ENCODE measurements at regions not wholly inside any gene's neighbourhood (a gene's known extent, or its start where the extent isn't known, plus 50 kb on each side); places are given as distances from the start of the nearest gene placed in this dataset.
"Not testable (repeated sequence)": the region's sequence is repeated elsewhere in the genome, so short reads cannot be mapped to it uniquely, and the experiment has no call there.

DNA sequence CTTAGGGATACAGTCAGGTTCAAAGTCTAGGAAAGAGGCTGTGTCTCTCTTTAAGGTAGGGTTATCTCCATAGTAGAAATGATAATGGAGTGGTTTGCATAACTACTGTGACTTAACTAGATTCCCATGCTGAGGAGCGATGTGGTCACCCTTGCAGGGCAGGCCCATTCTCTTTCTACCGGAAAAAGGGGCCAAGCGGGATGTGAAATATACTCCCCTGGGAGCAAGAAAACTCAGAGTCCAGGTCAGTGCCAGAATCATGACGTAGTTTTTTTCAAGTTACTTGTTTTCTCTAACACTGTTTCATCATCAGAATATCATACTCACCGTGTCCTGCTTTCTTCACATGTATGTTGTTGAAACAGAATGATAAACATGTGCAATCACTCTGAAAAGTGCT, 649.0 kb upstream of the ANKRD30A start:
- no peaks in the 10 kb centered on the region for H3K4me1 ChIP-seq (ENCODE audit: control insufficient read depth, insufficient read depth, low read length)
- 90 to 94% methylated on average over 5 of the region's 5 CpGs for WGBS, 2 experiments
- no peaks in the 10 kb centered on the region for H3K36me3 ChIP-seq (ENCODE audit: control insufficient read depth, insufficient read depth, low read length)
- no peak overlapping the region for H3K27ac ChIP-seq (ENCODE audit: insufficient read depth, low read depth, low read length, poor library complexity, severe bottlenecking)
- H3K27me3 ChIP-seq (ENCODE audit: control insufficient read depth, insufficient read depth, low read length, poor library complexity, severe bottlenecking) = no peaks in the 10 kb centered on the region
- H3K4me3 ChIP-seq (ENCODE audit: insufficient read depth, low read depth, low read length) = no peak overlapping the region
- no peaks in the 10 kb centered on the region for H3K9me3 ChIP-seq (ENCODE audit: control insufficient read depth, low read length)

DNA sequence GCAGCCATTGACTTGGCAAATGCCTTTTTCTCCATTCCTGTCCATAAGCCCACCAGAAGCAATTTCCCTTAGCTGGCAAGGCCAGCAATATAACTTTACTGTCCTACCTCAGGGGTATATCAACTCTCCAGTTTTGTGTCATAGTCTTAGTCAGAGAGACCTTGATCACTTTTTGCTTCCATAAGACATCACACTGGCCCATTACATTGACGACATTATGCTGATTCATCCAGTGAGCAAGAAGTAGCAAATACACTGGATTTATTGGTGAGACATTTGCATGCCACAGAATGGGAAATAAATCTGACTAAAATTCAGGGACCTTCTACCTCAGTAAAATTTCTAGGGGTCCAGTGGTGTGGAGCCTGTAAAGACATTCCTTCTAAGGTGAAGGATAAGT, 649.7 kb upstream of the ANKRD30A start:
- 91 to 96% methylated on average over 1 of the region's 1 CpG for WGBS, 2 experiments
- H3K27ac ChIP-seq (ENCODE audit: insufficient read depth, low read depth, low read length, poor library complexity, severe bottlenecking) = no peak overlapping the region
- no peaks in the 10 kb centered on the region for H3K9me3 ChIP-seq (ENCODE audit: control insufficient read depth, low read length)
- H3K27me3 ChIP-seq (ENCODE audit: control insufficient read depth, insufficient read depth, low read length, poor library complexity, severe bottlenecking) = no peaks in the 10 kb centered on the region
- H3K4me3 ChIP-seq (ENCODE audit: insufficient read depth, low read depth, low read length) = no peak overlapping the region
- H3K36me3 ChIP-seq (ENCODE audit: control insufficient read depth, insufficient read depth, low read length) = no peaks in the 10 kb centered on the region
- H3K4me1 ChIP-seq (ENCODE audit: control insufficient read depth, insufficient read depth, low read length) = no peaks in the 10 kb centered on the region

DNA sequence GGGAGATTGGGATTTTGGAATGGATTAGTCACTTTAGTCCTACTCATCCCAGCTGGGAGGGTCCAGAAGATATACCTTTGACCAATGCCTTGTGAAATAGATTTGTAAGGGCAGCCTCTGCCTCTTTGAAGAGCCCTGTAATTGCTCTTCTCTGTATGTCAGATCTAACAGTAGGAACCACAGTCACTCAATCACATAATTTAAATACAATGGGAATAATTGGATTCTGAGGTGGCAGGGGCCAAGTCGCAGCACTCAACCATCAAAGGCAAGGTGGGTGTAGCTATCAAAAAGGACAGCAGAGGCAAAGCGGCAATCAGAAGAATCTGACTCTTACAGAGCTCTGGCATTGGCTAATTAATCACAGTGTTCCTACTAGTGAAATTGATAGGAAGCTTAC, 650.9 kb upstream of the ANKRD30A start:
- no peaks in the 10 kb centered on the region for H3K9me3 ChIP-seq (ENCODE audit: control insufficient read depth, low read length)
- H3K36me3 ChIP-seq (ENCODE audit: control insufficient read depth, insufficient read depth, low read length) = no peaks in the 10 kb centered on the region
- WGBS, 2 experiments = 94 to 96% methylated on average over 2 of the region's 2 CpGs
- no peak overlapping the region for H3K4me3 ChIP-seq (ENCODE audit: insufficient read depth, low read depth, low read length)
- no peaks in the 10 kb centered on the region for H3K27me3 ChIP-seq (ENCODE audit: control insufficient read depth, insufficient read depth, low read length, poor library complexity, severe bottlenecking)
- no peaks in the 10 kb centered on the region for H3K4me1 ChIP-seq (ENCODE audit: control insufficient read depth, insufficient read depth, low read length)
- no peak overlapping the region for H3K27ac ChIP-seq (ENCODE audit: insufficient read depth, low read depth, low read length, poor library complexity, severe bottlenecking)

DNA sequence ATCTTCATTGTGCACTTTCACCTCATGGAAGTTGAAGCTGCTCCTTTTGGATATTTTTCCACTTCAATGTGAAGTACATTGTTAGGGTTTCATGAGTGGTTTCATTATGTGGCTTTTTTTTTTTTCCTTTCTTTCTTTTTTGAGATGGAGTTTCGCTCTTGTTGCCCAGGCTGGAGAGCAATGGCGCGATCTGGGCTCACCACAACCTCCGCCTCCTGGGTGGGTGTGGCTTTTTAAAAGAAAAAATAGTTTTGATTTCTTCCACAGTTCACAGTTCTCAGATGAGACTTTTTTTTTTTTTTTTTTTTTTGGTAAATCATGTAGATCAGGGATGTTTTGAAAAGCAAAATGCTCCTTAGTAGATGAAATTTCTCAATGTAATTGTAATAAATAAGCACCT, 652.3 kb upstream of the ANKRD30A start:
- 92 to 100% methylated on average over 3 to 4 of the region's 4 CpGs for WGBS, 2 experiments
- H3K4me3 ChIP-seq (ENCODE audit: insufficient read depth, low read depth, low read length) = no peak overlapping the region
- H3K4me1 ChIP-seq (ENCODE audit: control insufficient read depth, insufficient read depth, low read length) = no peaks in the 10 kb centered on the region
- no peaks in the 10 kb centered on the region for H3K27me3 ChIP-seq (ENCODE audit: control insufficient read depth, insufficient read depth, low read length, poor library complexity, severe bottlenecking)
- no peaks in the 10 kb centered on the region for H3K9me3 ChIP-seq (ENCODE audit: control insufficient read depth, low read length)
- H3K27ac ChIP-seq (ENCODE audit: insufficient read depth, low read depth, low read length, poor library complexity, severe bottlenecking) = no peak overlapping the region
- no peaks in the 10 kb centered on the region for H3K36me3 ChIP-seq (ENCODE audit: control insufficient read depth, insufficient read depth, low read length)

DNA sequence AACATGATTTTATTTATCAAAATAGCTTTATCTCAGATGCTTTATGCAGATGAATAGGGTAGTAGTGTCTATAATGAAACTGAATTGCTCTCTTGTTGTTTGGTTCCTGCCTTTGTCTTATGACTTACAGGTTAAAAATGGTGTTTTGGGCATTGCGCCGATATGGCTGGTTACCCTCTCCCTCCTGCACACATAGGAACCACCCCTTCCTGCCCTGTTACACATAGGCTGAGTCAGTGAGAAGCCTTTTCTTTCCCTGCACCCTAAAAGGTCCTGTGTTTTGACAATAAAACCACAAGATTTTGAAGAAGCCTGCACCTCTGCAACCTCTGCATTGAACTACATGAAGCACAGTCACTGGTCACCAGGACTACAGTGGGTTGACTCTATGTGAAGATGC, 655.8 kb upstream of the ANKRD30A start:
- Histone ChIP-seq H3K36me3 (ENCODE audit: control insufficient read depth, insufficient read depth, low read length) (no peaks in the 10 kb centered on the region), H3K27me3 (ENCODE audit: control insufficient read depth, insufficient read depth, low read length, poor library complexity, severe bottlenecking) (no peaks in the 10 kb centered on the region), H3K4me3 (ENCODE audit: insufficient read depth, low read depth, low read length) (no peak overlapping the region), H3K4me1 (ENCODE audit: control insufficient read depth, insufficient read depth, low read length) (no peaks in the 10 kb centered on the region), H3K9me3 (ENCODE audit: control insufficient read depth, low read length) (no peaks in the 10 kb centered on the region), H3K27ac (ENCODE audit: insufficient read depth, low read depth, low read length, poor library complexity, severe bottlenecking) (no peak overlapping the region)
- WGBS, 2 experiments = 89 to 100% methylated on average over 2 of the region's 2 CpGs

GRCh38 chr10:36468620-36469019, 656.8 kb upstream of the ANKRD30A start:
- no peak overlapping the region for H3K27ac ChIP-seq (ENCODE audit: insufficient read depth, low read depth, low read length, poor library complexity, severe bottlenecking)
- H3K9me3 ChIP-seq (ENCODE audit: control insufficient read depth, low read length) = no peaks in the 10 kb centered on the region
- 100% methylated on average over 1 to 2 of the region's 3 CpGs for WGBS, 2 experiments
- no peaks in the 10 kb centered on the region for H3K4me1 ChIP-seq (ENCODE audit: control insufficient read depth, insufficient read depth, low read length)
- H3K27me3 ChIP-seq (ENCODE audit: control insufficient read depth, insufficient read depth, low read length, poor library complexity, severe bottlenecking) = no peaks in the 10 kb centered on the region
- H3K36me3 ChIP-seq (ENCODE audit: control insufficient read depth, insufficient read depth, low read length) = no peaks in the 10 kb centered on the region
- H3K4me3 ChIP-seq (ENCODE audit: insufficient read depth, low read depth, low read length) = no peak overlapping the region

DNA sequence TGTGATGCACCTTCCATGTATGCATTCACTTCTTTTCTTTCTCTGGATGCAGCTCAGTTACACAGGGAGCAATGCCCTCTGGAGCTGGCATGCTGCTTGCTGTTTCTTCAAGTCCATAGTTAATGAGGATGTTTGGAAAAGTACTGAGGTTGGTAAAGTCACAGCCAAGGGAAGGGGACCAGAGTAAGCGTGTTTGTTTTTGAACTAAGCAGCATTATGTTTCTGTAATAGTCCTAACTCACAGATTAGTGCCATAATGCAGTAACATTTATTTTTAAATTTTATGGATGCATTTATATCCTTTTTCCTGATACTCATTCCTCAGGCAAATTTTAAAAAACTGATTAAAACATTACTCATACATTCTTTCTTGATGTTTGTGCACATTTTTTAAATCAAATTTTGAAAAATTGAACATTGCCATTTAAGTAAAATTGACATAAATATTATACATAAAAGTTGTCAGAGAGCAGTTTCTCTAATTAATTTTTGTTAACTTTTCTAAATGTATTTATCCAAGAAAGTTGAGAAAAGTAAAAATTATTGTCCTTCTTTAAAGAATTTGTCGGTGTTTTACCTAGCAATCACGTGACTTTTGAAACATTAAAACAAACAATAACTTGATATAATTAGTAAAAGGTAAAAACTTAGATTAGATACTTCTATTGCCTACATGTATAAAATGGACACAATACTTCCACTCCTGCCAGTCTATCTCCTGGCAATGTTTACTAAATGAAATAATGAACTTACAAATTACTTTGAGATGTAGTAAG, 659.6 kb upstream of the ANKRD30A start:
- 60 to 91% methylated on average over 1 of the region's 3 CpGs for WGBS, 2 experiments
- Histone ChIP-seq H3K4me1 (ENCODE audit: control insufficient read depth, insufficient read depth, low read length) (no peaks in the 10 kb centered on the region), H3K27me3 (ENCODE audit: control insufficient read depth, insufficient read depth, low read length, poor library complexity, severe bottlenecking) (no peaks in the 10 kb centered on the region), H3K27ac (ENCODE audit: insufficient read depth, low read depth, low read length, poor library complexity, severe bottlenecking) (no peak overlapping the region), H3K36me3 (ENCODE audit: control insufficient read depth, insufficient read depth, low read length) (no peaks in the 10 kb centered on the region), H3K4me3 (ENCODE audit: insufficient read depth, low read depth, low read length) (no peak overlapping the region), H3K9me3 (ENCODE audit: control insufficient read depth, low read length) (no peaks in the 10 kb centered on the region)

- Histone ChIP-seq H3K4me1 (ENCODE audit: control insufficient read depth, insufficient read depth, low read length) (no peaks in the 10 kb centered on the region), H3K9me3 (ENCODE audit: control insufficient read depth, low read length) (no peaks in the 10 kb centered on the region), H3K27ac (ENCODE audit: insufficient read depth, low read depth, low read length, poor library complexity, severe bottlenecking) (no peak overlapping the region), H3K4me3 (ENCODE audit: insufficient read depth, low read depth, low read length) (no peak overlapping the region), H3K36me3 (ENCODE audit: control insufficient read depth, insufficient read depth, low read length) (no peaks in the 10 kb centered on the region), H3K27me3 (ENCODE audit: control insufficient read depth, insufficient read depth, low read length, poor library complexity, severe bottlenecking) (no peaks in the 10 kb centered on the region)
- WGBS, 2 experiments = 86% methylated on average over 1 of the region's 1 CpG; no CpG with 5 or more reads in 1 of the 2 experiments
These were observed 661.1 kb upstream of the ANKRD30A start for GRCh38 chr10:36464291-36464690.

- H3K36me3 ChIP-seq (ENCODE audit: control insufficient read depth, insufficient read depth, low read length) = no peaks in the 10 kb centered on the region
- 92 to 93% methylated on average over 2 of the region's 2 CpGs for WGBS, 2 experiments
- H3K9me3 ChIP-seq (ENCODE audit: control insufficient read depth, low read length) = no peaks in the 10 kb centered on the region
- no peaks in the 10 kb centered on the region for H3K4me1 ChIP-seq (ENCODE audit: control insufficient read depth, insufficient read depth, low read length)
- H3K27me3 ChIP-seq (ENCODE audit: control insufficient read depth, insufficient read depth, low read length, poor library complexity, severe bottlenecking) = no peaks in the 10 kb centered on the region
- H3K27ac ChIP-seq (ENCODE audit: insufficient read depth, low read depth, low read length, poor library complexity, severe bottlenecking) = no peak overlapping the region
- no peak overlapping the region for H3K4me3 ChIP-seq (ENCODE audit: insufficient read depth, low read depth, low read length)
These were observed 662.0 kb upstream of the ANKRD30A start for GRCh38 chr10:36463390-36463789.

DNA sequence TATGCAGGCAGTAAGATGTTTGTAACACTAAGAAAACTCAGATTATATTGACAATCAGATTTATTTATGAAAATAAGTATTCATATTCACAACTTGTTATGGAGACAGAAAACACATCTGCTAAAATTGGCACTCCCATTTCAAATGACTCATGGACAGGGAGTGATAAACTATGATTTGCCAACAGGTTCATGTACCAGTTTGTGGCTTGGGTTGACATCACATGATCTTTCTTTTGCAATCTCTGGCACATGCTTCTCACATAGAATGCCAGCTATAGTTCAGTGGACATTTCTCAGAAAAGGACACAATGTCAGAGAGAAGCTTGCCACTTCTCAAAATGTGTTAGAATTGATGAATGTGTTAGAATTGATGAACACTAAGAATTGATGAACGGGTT, 663.2 kb upstream of the ANKRD30A start:
- Histone ChIP-seq H3K4me3 (ENCODE audit: insufficient read depth, low read depth, low read length) (no peak overlapping the region), H3K36me3 (ENCODE audit: control insufficient read depth, insufficient read depth, low read length) (no peaks in the 10 kb centered on the region), H3K27ac (ENCODE audit: insufficient read depth, low read depth, low read length, poor library complexity, severe bottlenecking) (no peak overlapping the region), H3K27me3 (ENCODE audit: control insufficient read depth, insufficient read depth, low read length, poor library complexity, severe bottlenecking) (no peaks in the 10 kb centered on the region), H3K4me1 (ENCODE audit: control insufficient read depth, insufficient read depth, low read length) (no peaks in the 10 kb centered on the region), H3K9me3 (ENCODE audit: control insufficient read depth, low read length) (no peaks in the 10 kb centered on the region)
- 79 to 89% methylated on average over 1 of the region's 1 CpG for WGBS, 2 experiments

- not testable (repeated sequence) for H3K4me3 ChIP-seq (ENCODE audit: insufficient read depth, low read depth, low read length); H3K9me3 ChIP-seq (ENCODE audit: control insufficient read depth, low read length); H3K36me3 ChIP-seq (ENCODE audit: control insufficient read depth, insufficient read depth, low read length); H3K27ac ChIP-seq (ENCODE audit: insufficient read depth, low read depth, low read length, poor library complexity, severe bottlenecking); H3K4me1 ChIP-seq (ENCODE audit: control insufficient read depth, insufficient read depth, low read length); H3K27me3 ChIP-seq (ENCODE audit: control insufficient read depth, insufficient read depth, low read length, poor library complexity, severe bottlenecking)
These were observed 667.0 kb upstream of the ANKRD30A start for GRCh38 chr10:36458437-36458836.

All from ectodermal cell (in vitro differentiated cells).